ENCODE measurements at regions not wholly inside any gene's neighbourhood (a gene's known extent, or its start where the extent isn't known, plus 50 kb on each side); places are given as distances from the start of the nearest gene placed in this dataset.
"Not testable (repeated sequence)": the region's sequence is repeated elsewhere in the genome, so short reads cannot be mapped to it uniquely, and the experiment has no call there.

DNA sequence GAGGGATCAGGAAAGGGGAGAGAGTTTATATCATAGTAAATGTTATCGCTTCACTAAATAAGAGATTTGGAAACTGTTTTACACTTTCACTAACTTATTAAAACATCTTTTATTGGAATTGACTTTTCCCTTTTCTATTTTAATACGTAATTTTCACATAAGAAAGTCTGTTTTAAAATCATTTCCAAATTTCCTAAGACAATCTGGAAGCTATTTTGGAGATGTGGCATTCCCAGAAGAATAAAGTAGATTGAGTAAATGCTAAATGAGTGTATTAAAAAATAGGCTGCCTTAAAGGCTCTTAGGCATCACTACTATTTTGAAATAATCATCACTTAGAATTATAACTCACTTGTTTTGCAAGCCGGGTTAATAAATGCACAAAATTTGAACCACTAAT is 763.5 kb downstream of the EDEM1 start:
- Histone ChIP-seq H3K9me3 (replicated peaks in 1 of 11) (peaks cover 0 to 7% (median 3%) of the 10 kb centered on the region in 11 experiments; a peak in 2 of 22 replicates), H3K36me3 (no peaks in the 10 kb centered on the region), H3K4me2 (no peak overlapping the region), H3K27me3 (no peaks in the 10 kb centered on the region), H3K27ac (no peak overlapping the region), H4K20me1 (no peaks in the 10 kb centered on the region), H3K4me3 (no peak overlapping the region), H3K9ac (no peak overlapping the region), H3K4me1 (peaks cover 0 to 11% (median 0%) of the 10 kb centered on the region in 10 experiments; a peak in 3 of 20 replicates)
- TF ChIP-seq Cebpa-rat (IDR thresholded peaks at IDR 0.05): no peak

DNA sequence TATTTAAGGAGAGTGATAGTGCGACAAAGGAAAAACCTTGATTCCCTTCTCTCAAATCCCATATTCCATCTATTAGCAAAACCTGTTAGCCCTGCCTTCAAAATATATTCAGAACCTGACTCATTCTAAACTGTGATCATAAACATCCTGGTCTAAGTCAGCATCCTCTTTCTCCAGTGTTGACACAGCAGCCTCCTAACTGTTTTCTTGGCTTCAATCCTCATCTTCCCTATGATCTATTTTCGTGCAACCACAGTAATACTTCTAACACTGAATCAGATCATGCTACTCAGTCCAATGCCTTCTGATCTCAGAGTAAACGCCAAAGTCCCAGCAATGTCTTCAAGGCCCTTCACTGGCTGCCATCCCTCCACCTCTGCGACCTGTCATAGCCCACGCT is 785.1 kb downstream of the EDEM1 start:
- Histone ChIP-seq H3K27me3 (no peaks in the 10 kb centered on the region), H3K36me3 (no peaks in the 10 kb centered on the region), H3K9me3 (replicated peaks in 1 of 11) (0 out of 22 replicates have a peak, but pooled peaks cover 0 to 4% (median 0%) of the 10 kb centered on the region in 11 experiments), H3K4me3 (no peak overlapping the region), H3K4me1 (peaks cover 9 to 42% (median 22%) of the 10 kb centered on the region in 10 experiments; a peak in 17 of 20 replicates), H3K4me2 (peak overlapping the region in 5 of 11 experiments; percentile 29 to 73 (median 42); a peak in 9 of 22 replicates), H3K9ac (no peak overlapping the region), H4K20me1 (no peaks in the 10 kb centered on the region), H3K27ac (peak overlapping the region in 2 of 11 experiments; percentile 28 to 35; a peak in 3 of 22 replicates)
- TF ChIP-seq Cebpa-rat (IDR thresholded peaks at IDR 0.05): no peak

DNA sequence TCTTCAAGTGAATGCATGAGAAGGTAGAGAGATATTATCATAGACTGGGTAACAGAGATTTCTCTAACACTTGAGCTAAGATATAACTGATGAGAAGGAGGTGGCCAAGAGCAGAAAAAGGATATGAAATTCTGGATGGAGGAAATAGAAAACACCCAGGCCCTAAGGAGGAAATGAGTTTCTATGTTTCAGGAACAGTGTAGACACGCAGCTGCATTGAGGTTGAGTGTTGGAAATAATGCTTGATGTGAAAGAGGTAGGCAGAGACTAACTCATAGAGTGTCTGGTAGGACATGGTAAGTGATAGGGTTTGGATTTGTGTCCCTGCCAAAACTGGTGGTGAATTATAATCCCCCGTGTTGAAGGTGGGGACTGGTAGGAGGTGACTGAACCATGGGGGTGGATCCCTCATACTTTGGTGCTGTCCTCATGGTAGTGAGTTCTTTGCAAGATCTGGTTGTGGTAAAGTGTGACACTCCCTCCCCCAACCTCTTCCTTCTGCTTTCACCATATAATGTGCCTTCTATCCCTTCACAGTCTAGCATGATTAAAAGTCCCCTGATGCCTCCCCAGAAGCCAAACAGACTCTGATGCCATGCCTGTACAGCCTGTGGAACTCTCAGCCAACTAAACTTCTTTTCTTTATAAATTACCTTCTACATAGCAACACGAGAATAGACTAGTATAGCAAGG is 787.3 kb downstream of the EDEM1 start:
- peak overlapping the region; percentile 23 to 73 (median 60); a peak in 19 of 22 replicates for H3K4me2 ChIP-seq
- H3K9me3 ChIP-seq (replicated peaks in 1 of 11): 0 out of 22 replicates have a peak, but pooled peaks cover 0 to 4% (median 0%) of the 10 kb centered on the region in 11 experiments
- H3K4me3 ChIP-seq: no peak overlapping the region
- peak overlapping the region in 3 of 11 experiments; percentile 32 to 51 (median 34); a peak in 3 of 22 replicates for H3K9ac ChIP-seq
- no peaks in the 10 kb centered on the region for H4K20me1 ChIP-seq
- TF ChIP-seq Cebpa-rat (IDR thresholded peaks at IDR 0.05): no peak
- H3K27ac ChIP-seq: peak overlapping the region in 9 of 11 experiments; percentile 6 to 76 (median 69); a peak in 16 of 22 replicates
- no peaks in the 10 kb centered on the region for H3K27me3 ChIP-seq
- H3K36me3 ChIP-seq: no peaks in the 10 kb centered on the region
- peaks cover 9 to 46% (median 22%) of the 10 kb centered on the region in 10 experiments; a peak in 17 of 20 replicates for H3K4me1 ChIP-seq

DNA sequence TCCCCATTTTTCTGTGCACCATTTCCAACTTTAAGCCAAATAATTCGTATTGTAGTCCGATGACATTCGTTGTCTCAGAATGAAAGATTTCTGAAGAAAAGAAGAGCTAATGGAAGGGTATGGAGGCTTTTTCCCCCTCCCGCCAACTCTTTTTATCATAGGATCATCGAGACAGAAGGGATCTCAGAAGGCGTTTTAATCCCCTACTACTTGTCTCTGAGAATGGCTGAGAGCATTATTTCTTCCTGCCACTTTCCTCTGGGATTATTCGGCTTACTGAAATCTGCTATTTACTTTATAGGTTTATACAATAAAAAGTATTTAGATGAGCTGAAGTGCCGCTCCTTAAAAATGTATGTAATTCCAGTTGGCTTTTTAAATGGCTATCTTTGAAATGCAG is 789.8 kb downstream of the EDEM1 start:
- Histone ChIP-seq H4K20me1 (no peaks in the 10 kb centered on the region), H3K27me3 (no peaks in the 10 kb centered on the region), H3K4me3 (no peak overlapping the region), H3K9ac (no peak overlapping the region), H3K27ac (no peak overlapping the region), H3K4me1 (peaks cover 9 to 43% (median 22%) of the 10 kb centered on the region in 10 experiments; a peak in 17 of 20 replicates), H3K9me3 (replicated peaks in 1 of 11) (peaks cover 0 to 11% (median 0%) of the 10 kb centered on the region in 11 experiments; a peak in 3 of 22 replicates), H3K36me3 (no peaks in the 10 kb centered on the region), H3K4me2 (no peak overlapping the region)
- TF ChIP-seq Cebpa-rat (IDR thresholded peaks at IDR 0.05): no peak

DNA sequence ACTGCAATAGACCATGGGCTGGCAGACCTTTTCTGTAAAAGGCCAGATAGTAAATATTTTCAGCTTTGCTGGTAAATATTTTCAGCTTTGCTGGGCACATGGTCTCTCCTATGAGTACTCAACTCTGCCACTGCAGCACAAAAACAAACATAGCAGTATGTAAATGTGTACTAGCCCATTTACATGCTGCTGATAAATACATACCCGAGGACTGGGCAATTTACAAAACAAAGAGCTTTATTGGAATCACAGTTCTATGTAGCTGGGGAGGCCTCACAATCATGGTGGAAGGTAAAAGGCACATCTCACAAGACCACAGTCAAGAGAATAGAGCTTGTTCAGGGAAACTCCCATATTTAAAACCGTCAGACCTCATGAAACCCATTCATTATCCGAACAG is 793.0 kb downstream of the EDEM1 start:
- Histone ChIP-seq H3K4me2 (no peak overlapping the region), H3K27ac (no peak overlapping the region), H3K4me1 (peaks cover 0 to 11% (median 3%) of the 10 kb centered on the region in 10 experiments; a peak in 14 of 20 replicates), H3K27me3 (no peaks in the 10 kb centered on the region), H3K4me3 (no peak overlapping the region), H3K9ac (no peak overlapping the region), H3K9me3 (replicated peaks in 1 of 11) (peaks cover 0 to 11% (median 0%) of the 10 kb centered on the region in 11 experiments; a peak in 3 of 22 replicates), H3K36me3 (no peaks in the 10 kb centered on the region), H4K20me1 (no peaks in the 10 kb centered on the region)
- no peak for TF ChIP-seq Cebpa-rat (IDR thresholded peaks at IDR 0.05)

DNA sequence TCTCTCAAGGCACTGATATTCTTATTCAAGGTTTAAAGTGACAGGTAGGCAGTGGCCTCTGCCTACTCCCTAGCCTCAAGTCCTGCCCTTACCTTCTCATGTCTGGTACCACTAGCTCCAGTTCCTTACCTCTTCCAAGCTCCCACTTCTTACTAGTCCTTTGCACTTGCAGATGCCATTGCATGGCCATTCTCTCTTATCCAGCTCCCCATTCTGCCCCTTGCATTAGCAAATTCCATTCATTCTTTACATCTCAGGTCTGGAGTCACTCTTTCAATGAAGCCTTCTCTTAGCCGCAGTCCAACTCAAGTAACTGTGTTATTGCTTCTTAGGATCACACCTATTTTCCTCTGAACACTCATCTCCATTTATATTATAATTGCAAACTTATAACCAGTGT is 807.1 kb downstream of the EDEM1 start:
- Histone ChIP-seq H4K20me1 (no peaks in the 10 kb centered on the region), H3K9ac (no peak overlapping the region), H3K4me1 (no peaks in the 10 kb centered on the region), H3K9me3 (replicated peaks in 1 of 11) (no peaks in the 10 kb centered on the region), H3K4me3 (no peak overlapping the region), H3K27me3 (no peaks in the 10 kb centered on the region), H3K27ac (no peak overlapping the region), H3K36me3 (no peaks in the 10 kb centered on the region), H3K4me2 (no peak overlapping the region)
- TF ChIP-seq Cebpa-rat (IDR thresholded peaks at IDR 0.05): no peak

DNA sequence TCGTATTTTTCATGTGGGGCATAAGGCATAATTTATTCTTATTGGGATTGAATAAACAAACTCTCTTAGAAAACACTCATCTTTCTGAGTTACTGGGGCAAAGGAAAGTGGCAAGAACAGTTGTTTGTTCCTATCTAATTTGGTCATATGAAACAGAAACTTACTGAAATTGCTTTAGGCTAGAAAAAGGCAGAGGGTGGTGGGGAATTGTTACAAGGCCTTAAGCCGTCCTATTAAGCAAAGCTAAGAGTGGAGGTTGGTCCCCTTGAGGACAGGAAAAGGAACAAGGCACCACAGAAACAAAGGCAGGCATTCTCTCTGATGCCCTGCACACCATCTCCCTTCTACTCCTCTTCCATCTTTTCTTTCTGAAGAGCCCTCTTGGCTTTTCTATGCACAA is 830.9 kb downstream of the EDEM1 start:
- no peak overlapping the region for H3K27ac ChIP-seq
- H3K4me3 ChIP-seq: no peak overlapping the region
- H3K4me1 ChIP-seq: no peaks in the 10 kb centered on the region
- no peaks in the 10 kb centered on the region for H4K20me1 ChIP-seq
- H3K9me3 ChIP-seq (replicated peaks in 1 of 11): peaks cover 13 to 18% (median 15%) of the 10 kb centered on the region in 11 experiments
- no peak for TF ChIP-seq Cebpa-rat (IDR thresholded peaks at IDR 0.05)
- no peaks in the 10 kb centered on the region for H3K27me3 ChIP-seq
- H3K36me3 ChIP-seq: no peaks in the 10 kb centered on the region
- no peak overlapping the region for H3K9ac ChIP-seq
- no peak overlapping the region for H3K4me2 ChIP-seq

DNA sequence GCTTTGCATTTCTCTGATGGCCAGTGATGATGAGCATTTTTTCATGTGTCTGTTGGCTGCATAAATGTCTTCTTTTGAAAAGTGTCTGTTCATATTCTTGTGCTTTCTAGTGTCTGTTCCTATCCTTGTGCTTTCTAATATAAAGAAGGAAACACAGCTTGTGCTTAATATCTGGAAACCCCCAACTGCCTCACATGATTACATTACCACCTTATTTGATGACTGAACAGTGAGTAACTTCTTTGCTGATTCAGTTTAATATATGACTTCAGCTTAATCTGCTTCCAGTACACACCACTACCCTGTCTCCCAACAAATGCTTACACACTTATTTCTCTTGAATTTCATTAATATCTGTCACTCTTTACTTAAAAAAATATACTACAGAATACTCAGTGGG is 835.1 kb downstream of the EDEM1 start:
- Histone ChIP-seq H3K9ac (no peak overlapping the region), H3K4me1 (no peaks in the 10 kb centered on the region), H3K36me3 (no peaks in the 10 kb centered on the region), H3K27me3 (no peaks in the 10 kb centered on the region), H3K9me3 (replicated peaks in 1 of 11) (peaks cover 0 to 7% (median 0%) of the 10 kb centered on the region in 11 experiments; a peak in 3 of 22 replicates), H3K4me3 (no peak overlapping the region), H3K27ac (no peak overlapping the region), H4K20me1 (no peaks in the 10 kb centered on the region), H3K4me2 (no peak overlapping the region)
- TF ChIP-seq Cebpa-rat (IDR thresholded peaks at IDR 0.05): no peak

DNA sequence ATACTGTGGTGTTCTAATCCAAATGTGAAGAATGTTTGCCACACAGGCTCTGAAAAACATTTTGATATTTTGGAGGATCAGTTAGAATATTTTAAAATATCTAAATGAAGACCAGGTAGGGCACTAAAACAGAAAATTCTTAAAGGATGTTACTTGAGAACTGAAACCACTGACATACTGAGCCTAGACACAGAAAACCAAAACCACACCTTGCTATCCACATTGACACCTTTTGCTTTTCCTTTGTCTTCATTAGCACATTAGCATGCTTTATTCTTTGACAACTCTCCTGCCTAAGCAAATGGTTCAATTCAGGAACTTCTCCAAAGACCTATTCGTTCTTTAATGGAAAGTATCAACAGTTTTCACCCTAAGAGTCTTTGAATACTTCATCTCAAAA is 835.9 kb upstream of the GRM7 start:
- no peak overlapping the region for H3K27ac ChIP-seq
- no peaks in the 10 kb centered on the region for H3K4me1 ChIP-seq
- H3K9me3 ChIP-seq (replicated peaks in 1 of 11): peaks cover 0 to 7% (median 0%) of the 10 kb centered on the region in 11 experiments; a peak in 3 of 22 replicates
- no peak for TF ChIP-seq Cebpa-rat (IDR thresholded peaks at IDR 0.05)
- no peaks in the 10 kb centered on the region for H3K27me3 ChIP-seq
- no peak overlapping the region for H3K4me2 ChIP-seq
- no peak overlapping the region for H3K9ac ChIP-seq
- no peaks in the 10 kb centered on the region for H4K20me1 ChIP-seq
- H3K4me3 ChIP-seq: no peak overlapping the region
- H3K36me3 ChIP-seq: no peaks in the 10 kb centered on the region

DNA sequence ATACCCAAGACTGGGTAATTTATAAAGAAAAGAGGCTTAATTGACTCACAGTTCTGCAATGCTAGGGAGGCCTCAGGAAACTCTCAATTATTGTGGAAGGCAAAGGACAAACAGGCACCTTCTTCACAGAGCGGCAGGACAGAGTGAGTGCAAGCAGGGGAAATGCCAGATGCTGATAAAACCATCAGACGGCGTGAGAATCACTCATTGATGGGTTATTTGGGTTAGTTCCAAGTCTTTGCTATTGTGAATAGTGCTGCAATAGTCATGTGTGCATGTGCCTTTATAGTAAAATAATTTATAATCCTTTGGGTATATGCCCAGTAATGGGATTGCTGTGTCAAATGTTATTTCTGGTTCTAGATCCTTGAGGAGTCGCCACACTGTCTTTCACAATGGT is 830.3 kb upstream of the GRM7 start:
- peaks cover 0 to 20% (median 10%) of the 10 kb centered on the region in 11 experiments; a peak in 14 of 22 replicates for H3K9me3 ChIP-seq (replicated peaks in 1 of 11)
- not testable (repeated sequence) for H3K36me3 ChIP-seq, H3K9ac ChIP-seq, H4K20me1 ChIP-seq, H3K27me3 ChIP-seq, H3K27ac ChIP-seq, H3K4me3 ChIP-seq, H3K4me2 ChIP-seq, H3K4me1 ChIP-seq

All from BLaER1 treated with 17β-estradiol and CSF1 and Interleukin-3, amounts not matched to agents 10 nM and 100 nM (cell line).